MG63 (cell line): ENCODE measurements at regions not wholly inside any gene's neighbourhood (a gene's known extent, or its start where the extent isn't known, plus 50 kb on each side); places are given as distances from the start of the nearest gene placed in this dataset.

Experiments used
- DNase-seq: peaks from one replicate; pipeline ENCODE4 v3.0.0-alpha.2; 2020
- H3K27me3 ChIP-seq: fragments of 250-450 bp; sonication (Bioruptor Pico); 2 replicates; pipeline ENCODE4 v1.5.1; 2020; ENCODE audit warnings: mild to moderate bottlenecking, moderate library complexity
- H3K36me3 ChIP-seq: fragments of 250-450 bp; sonication (Bioruptor Pico); 2 replicates; pipeline ENCODE4 v1.5.1; 2020; ENCODE audit warnings: mild to moderate bottlenecking, moderate library complexity
- H3K4me3 ChIP-seq: fragments of 250-450 bp; sonication (Bioruptor Pico); 2 replicates; pipeline ENCODE4 v1.5.1; 2020; ENCODE audit warnings: mild to moderate bottlenecking, moderate library complexity
- H3K9me3 ChIP-seq: fragments of 250-450 bp; sonication (Bioruptor Pico); 2 replicates; pipeline ENCODE4 v1.5.1; 2020; ENCODE audit warnings: mild to moderate bottlenecking, moderate library complexity

DNA sequence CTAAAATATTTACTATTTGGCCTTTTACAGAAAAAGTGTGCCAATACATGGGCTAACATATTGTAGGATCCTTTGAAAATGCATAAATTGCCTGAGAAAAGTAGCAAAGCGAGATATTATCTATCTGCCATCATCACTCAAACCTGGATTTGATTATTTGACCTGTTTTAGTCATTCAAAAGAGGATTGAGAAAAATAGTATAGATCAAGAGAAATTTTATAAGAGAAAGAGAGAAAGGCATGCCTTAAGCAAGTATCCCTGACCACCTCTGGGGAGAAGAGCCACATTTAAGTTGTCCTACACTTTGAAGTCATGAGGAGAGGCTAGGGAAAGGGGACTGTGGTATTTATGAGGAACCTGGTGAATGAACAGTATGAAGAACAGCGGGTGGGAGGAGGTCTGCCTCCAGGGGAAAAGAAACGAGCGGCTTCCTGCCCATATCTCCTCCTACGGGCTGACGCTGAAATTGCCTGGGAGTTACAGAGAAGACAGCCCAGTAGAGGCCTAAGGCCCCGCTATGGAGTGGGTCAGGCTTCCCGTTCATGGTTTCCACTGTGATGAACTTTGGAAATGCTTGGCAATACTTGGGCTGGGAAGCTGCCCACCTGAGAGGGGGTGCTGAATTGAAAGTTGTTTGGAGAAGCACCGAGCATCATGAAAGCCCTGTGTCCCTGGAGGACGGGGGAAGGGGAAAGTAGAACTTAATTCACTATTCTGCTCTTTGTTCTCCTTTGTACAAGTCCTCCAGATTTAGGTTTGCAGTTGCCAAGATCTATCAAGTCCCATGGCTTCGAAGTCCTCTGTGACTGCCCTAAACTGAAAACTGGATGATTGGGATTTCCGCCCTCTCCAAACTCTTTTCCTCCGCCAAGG lies 106.9 kb upstream of the ACSL4 start:
- peak; percentile 69 for DNase-seq
- H3K27me3 ChIP-seq: no peaks in the 10 kb centered on the region
- no peaks in the 10 kb centered on the region for H3K36me3 ChIP-seq
- H3K4me3 ChIP-seq: no peak overlapping the region
- H3K9me3 ChIP-seq: no peaks in the 10 kb centered on the region

DNA sequence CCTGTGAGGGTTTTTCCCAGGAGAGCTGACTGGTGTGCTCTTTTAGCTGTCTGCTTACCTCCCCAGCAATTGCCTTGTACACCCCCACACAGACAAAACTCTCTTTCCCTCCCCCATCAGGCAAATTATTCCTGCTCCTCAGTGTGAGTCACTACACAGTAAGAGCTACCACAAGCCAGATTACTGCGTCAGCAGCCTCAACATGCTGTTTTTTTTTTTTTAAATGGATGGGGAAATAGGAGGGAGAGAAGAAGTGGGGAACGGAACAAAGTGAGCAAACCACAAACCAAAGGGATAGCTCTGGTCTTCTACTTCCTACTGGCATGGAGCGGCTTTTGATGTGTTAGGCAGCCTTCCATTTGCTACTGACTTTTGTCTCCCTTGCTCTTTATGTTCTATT lies 107.5 kb upstream of the ACSL4 start:
- Histone ChIP-seq H3K36me3 (no peaks in the 10 kb centered on the region), H3K4me3 (no peak overlapping the region), H3K27me3 (no peaks in the 10 kb centered on the region), H3K9me3 (no peaks in the 10 kb centered on the region)
- DNase-seq: peak; percentile 73

DNA sequence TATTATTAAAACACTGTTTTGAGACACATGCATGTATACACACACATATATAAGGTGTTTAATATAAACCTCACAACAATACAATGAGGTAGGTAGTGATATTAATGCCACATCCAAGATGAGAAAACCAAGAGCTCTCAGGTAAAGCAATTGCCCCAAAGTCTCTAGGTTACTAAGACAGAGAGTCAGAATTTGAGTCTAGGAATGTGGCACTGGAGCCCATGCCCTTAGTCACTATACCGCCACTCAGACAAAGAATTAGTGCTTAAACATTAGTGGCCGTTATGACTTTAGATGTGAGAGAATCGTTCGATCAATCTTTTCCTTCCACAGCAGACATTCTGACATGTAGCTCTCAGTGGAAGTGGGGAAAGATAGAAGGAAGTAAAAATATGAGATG lies 108.2 kb upstream of the ACSL4 start:
- H3K27me3 ChIP-seq: no peaks in the 10 kb centered on the region
- no peak for DNase-seq
- no peaks in the 10 kb centered on the region for H3K36me3 ChIP-seq
- H3K4me3 ChIP-seq: no peak overlapping the region
- H3K9me3 ChIP-seq: no peaks in the 10 kb centered on the region

DNA sequence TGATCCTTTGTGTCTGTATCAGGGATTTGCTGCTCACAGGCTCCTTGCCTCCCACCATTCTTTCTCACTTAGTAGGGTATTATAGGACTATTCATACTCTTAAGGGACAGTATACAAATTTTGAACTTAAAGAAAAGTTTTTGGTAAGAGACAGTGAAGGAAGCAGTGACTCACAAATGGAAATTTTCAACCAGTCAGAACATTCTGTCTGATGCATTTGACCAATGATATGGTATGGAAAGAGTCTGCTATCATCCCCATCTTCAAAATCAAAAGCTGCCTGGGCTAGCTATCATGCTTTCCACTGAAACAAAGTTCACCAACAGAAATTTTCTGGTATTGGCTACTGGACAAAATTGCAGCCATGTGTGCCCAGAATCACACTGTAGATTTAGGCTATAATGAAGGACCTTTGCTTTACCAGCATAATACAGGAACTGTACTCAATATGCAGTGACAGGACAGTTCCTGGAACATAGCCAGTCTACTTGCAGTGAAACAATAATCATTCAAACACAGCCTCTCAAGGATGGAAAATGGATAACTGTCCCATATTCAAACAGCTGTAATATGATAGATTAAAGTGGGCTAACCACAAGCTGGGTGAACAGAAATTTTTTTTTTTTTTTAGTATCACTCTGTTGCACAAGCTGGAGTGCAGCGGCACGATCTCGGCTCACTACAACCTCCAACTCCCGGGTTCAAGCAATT lies 109.0 kb upstream of the ACSL4 start:
- Histone ChIP-seq H3K9me3 (no peaks in the 10 kb centered on the region), H3K4me3 (no peak overlapping the region), H3K27me3 (no peaks in the 10 kb centered on the region), H3K36me3 (no peaks in the 10 kb centered on the region)
- no peak for DNase-seq

DNA sequence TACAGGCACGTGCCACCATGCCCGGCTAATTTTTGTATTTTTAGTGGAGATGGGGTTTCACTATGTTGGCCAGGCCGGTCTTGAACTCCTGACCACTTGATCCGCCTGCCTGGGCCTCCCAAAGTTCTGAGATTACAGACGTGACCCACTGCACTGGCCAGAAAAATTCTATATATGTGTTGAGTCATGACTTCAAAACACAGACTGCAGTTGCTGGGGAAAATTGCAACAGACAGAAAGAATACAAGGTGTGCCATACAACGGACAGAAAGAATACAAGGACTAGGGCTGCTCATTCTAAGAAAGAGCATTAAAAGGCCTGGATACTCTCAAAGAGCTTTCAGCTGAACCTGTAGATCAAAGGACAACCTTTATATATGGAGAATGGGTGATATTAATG lies 109.6 kb upstream of the ACSL4 start:
- H3K27me3 ChIP-seq: no peaks in the 10 kb centered on the region
- DNase-seq: no peak
- H3K36me3 ChIP-seq: no peaks in the 10 kb centered on the region
- no peaks in the 10 kb centered on the region for H3K9me3 ChIP-seq
- H3K4me3 ChIP-seq: no peak overlapping the region

DNA sequence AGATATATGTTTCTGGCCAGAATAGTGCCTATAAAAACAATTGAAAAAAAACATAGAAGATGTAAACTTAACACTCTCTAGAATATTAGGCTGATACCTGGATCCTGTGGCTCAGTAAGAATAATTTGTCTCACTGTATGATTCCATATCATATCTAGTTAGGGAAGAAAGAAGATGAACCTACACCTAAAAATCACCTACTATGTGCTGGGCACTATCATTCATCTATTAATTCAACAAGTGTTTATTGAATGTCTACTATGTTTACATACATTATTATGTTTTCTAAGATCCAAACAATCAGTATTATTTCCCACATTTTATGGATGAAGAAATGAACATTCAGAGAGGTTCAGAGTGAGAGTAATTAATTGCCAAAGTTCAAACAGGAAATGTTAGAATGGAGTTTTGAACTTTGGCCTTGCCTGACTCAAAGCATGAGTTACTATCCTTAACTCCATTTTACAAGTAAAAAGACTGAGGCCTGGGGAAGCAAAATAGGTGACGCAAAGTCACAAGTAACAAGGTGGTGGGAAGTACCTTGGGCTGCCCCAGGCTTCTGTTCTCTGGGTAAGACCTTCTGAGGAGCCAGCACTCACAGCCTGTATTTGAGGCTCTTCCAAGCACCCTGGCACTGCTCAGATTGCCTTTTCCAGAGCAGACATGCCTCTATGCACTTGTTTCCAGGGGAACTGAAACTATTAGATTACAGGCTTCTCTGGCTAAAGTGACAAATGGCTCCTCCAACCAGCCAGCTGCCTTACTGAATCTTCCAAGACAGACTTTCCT lies 111.1 kb upstream of the ACSL4 start:
- H3K36me3 ChIP-seq: no peaks in the 10 kb centered on the region
- no peak overlapping the region for H3K4me3 ChIP-seq
- no peaks in the 10 kb centered on the region for H3K9me3 ChIP-seq
- DNase-seq: peak; percentile 21
- H3K27me3 ChIP-seq: no peaks in the 10 kb centered on the region

DNA sequence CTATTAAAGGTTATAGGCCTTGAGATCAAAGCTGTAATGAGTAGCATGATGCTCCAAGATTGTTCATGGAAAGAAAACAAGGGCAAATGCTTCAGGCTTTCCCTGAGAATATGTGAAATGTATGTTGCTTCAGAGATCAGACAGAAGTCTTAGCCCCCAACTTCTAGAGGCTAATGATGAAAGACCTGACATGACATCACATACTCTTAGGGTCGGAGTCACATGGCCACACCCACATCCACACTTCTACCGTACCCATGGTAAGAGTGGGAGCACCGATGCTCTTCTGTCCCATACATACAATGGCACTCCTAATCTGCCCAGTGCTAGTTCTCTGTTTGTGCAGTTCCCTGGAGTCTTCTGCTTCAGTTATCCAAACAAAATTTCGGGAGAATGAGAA lies 111.9 kb upstream of the ACSL4 start:
- no peaks in the 10 kb centered on the region for H3K27me3 ChIP-seq
- H3K9me3 ChIP-seq: no peaks in the 10 kb centered on the region
- DNase-seq: no peak
- no peaks in the 10 kb centered on the region for H3K36me3 ChIP-seq
- no peak overlapping the region for H3K4me3 ChIP-seq

DNA sequence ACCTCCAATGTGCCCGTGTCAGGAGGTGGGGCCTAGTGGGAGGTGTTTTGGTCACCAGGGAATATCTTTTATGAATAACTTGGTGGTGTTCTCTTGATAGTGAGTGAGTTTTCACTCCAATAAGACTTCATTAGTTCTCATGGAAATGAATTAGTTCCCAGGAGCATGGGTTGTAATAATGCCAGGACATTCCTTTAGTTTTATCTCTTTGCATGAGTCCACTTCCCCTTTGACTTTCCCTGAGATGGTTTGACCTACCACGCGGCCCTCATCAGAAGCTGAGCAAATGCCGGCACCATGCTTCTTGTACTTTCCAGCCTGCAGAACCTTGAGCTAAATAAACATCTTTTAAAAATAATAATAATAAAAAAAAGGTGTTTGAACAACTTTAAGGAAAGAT lies 112.9 kb upstream of the ACSL4 start:
- no peak overlapping the region for H3K4me3 ChIP-seq

DNA sequence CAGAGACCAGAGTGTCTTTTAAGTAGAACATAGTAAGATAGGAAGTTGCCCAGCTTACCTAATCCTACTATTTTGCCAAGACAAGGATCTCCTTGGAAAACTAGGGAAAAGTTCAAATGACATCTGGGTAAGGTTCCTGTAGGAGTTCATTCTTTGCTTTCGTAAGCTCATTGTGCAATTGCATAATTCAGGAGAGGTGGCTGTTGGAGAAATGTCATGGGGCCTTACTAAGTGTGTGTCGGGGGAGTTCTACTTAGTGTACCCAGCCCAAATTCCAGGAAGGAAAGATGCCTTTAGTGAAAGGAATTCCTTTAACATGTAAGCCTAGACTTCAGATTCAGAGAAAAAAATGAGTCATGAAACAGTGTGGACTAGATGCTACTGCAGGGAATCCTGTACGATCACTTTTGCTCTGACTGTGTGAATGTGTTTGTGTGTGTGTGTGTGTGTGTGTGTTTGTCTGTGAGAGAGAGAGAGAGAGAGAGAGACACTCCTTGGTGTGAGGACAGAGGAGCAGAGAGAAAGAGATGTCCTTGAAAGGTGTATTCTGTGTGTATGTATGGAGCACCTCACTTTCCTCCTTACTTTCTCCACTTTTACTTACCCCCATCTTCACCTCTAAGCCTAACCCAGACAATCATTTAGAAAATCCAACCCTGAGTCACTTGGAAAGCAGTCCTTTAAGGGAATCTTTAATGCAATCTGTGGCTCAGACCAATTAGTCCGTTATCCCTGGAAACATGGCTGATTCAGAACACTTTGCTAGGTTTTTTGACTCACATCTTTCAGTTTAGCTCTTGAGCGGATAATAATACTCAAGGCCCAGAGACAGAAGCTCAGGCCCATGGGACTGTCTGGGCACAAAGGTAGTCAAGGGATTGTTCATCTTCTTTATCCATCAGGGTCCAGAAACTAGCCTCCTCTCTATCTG lies 114.5 kb upstream of the ACSL4 start:
- no peaks in the 10 kb centered on the region for H3K9me3 ChIP-seq
- no peaks in the 10 kb centered on the region for H3K36me3 ChIP-seq
- DNase-seq: peak; percentile 22
- H3K4me3 ChIP-seq: no peak overlapping the region
- H3K27me3 ChIP-seq: no peaks in the 10 kb centered on the region

More for the DNA sequence above, 112.9 kb upstream of the ACSL4 start:
- no peaks in the 10 kb centered on the region for H3K27me3 ChIP-seq
- no peaks in the 10 kb centered on the region for H3K36me3 ChIP-seq
- DNase-seq: no peak
- H3K9me3 ChIP-seq: no peaks in the 10 kb centered on the region

DNA sequence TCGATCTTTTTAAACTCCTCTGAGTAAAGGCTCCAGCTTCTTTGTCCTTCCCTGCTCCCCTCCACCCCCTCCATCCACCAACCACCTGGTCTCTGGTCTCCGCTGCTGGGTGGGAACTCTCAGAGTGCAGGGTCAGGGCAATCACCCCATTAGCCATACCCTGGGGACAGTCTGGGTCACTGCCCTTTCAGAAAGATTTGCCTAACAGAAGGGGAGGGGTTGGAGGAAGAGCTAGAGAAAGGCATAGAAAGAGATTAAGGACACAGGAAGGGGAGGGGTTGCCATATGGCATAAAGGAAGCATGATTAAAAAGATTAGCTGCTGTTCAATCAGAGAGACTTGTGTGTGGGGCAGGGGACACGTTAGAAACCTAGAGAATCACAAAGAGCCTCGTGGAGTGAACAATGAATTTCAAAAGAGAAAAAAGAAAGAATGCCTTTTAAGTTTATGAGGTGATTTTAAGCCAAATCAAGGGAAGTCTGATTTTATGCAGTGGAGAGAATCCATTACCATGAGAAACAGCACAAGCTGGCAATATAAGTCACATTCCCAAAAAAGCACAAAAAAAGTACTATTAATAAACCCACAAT lies 115.5 kb upstream of the ACSL4 start:
- H3K4me3 ChIP-seq: no peak overlapping the region
- no peaks in the 10 kb centered on the region for H3K36me3 ChIP-seq
- H3K27me3 ChIP-seq: no peaks in the 10 kb centered on the region
- H3K9me3 ChIP-seq: no peaks in the 10 kb centered on the region
- no peak for DNase-seq

DNA sequence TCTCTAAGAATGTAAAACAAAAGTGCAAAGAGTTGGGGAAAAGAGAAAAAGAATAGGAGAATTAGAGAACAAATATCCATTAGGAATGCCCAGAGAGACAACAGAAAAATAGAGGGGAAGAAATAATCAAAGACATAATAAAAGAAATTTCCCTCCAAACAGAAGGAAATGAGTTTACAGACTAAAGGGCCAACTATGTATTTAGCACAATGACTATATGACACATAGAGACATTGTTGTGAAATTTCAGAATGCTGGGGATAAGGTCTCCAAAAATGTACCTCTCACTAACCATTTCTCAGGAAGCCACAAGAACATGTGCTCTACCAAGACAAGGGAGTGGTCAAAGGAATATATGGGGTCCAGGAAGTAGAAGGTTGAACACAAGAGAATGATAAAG lies 121.0 kb upstream of the ACSL4 start:
- no peak overlapping the region for H3K4me3 ChIP-seq
- no peak for DNase-seq
- no peaks in the 10 kb centered on the region for H3K36me3 ChIP-seq
- H3K27me3 ChIP-seq: no peaks in the 10 kb centered on the region
- H3K9me3 ChIP-seq: no peaks in the 10 kb centered on the region

DNA sequence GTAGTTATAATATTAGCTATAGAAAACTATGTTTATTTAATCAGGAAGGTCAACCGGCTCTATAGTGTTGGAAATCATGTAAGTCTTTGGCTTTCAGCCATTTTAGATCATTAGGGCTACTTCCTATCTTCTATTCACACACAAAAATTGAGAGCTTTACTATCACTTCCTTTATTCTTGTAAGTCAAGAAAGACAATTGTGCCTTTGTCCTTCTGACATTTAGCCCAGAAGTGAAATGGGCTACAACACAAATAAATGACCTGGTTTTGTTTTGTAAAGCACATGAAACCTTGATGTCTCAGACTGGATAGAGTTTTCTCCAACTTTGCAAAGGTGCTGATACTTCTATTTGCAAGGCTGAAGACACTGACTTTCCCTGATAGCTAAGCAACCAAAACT lies 122.4 kb upstream of the ACSL4 start:
- no peak for DNase-seq
- no peaks in the 10 kb centered on the region for H3K9me3 ChIP-seq
- H3K4me3 ChIP-seq: no peak overlapping the region
- H3K36me3 ChIP-seq: no peaks in the 10 kb centered on the region
- H3K27me3 ChIP-seq: no peaks in the 10 kb centered on the region

DNA sequence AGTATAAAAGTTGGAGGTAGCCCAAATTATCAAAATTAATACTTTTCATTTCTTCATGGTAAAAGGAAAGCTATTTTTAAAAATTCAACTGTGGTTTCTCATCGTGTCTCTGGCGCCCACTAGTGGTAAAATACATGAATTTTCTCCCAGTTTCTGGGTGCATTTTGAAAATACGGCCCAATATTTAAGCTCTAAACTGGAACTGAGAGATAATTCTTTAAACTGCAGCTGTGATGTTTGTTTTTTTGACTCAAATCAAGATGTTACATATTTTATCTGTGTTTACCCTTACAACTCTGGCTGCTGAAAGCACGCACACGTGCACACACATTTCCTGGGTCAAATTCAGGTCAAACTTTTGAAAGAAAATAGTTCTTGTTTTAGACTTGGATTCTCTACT lies 123.9 kb upstream of the ACSL4 start:
- no peaks in the 10 kb centered on the region for H3K9me3 ChIP-seq
- no peak overlapping the region for H3K4me3 ChIP-seq
- no peak for DNase-seq
- H3K36me3 ChIP-seq: no peaks in the 10 kb centered on the region
- H3K27me3 ChIP-seq: no peaks in the 10 kb centered on the region

DNA sequence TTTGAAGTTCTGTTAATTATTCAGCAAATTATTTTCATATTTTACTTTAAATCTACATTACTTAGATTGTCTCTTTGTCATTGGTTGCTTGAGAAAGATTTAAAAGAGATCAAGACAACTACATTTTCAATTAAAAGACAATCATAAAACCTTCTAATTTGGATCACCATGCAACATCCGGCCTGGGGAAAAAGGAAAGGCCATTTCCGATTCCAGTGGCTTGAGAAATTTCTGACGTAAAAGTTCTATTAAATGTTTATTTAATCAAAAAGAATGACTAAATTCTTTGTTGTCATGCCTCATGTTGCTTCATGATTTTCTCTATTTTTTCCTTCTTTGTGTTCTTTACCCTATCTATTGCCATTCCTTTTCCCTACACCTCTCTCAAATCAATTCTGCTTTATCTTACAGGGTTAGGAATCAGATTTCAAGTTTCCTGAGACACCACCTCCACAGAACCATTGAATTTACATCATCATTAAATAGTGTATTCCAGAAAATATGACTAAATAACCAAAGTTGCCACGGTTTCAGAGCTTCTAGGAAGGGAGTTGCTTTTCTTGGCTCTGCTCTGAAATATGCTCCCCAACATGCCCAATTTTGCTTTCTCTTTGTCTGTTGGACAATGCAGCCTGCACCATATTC lies 124.6 kb upstream of the ACSL4 start:
- Histone ChIP-seq H3K9me3 (no peaks in the 10 kb centered on the region), H3K36me3 (no peaks in the 10 kb centered on the region), H3K4me3 (no peak overlapping the region), H3K27me3 (no peaks in the 10 kb centered on the region)
- DNase-seq: no peak

DNA sequence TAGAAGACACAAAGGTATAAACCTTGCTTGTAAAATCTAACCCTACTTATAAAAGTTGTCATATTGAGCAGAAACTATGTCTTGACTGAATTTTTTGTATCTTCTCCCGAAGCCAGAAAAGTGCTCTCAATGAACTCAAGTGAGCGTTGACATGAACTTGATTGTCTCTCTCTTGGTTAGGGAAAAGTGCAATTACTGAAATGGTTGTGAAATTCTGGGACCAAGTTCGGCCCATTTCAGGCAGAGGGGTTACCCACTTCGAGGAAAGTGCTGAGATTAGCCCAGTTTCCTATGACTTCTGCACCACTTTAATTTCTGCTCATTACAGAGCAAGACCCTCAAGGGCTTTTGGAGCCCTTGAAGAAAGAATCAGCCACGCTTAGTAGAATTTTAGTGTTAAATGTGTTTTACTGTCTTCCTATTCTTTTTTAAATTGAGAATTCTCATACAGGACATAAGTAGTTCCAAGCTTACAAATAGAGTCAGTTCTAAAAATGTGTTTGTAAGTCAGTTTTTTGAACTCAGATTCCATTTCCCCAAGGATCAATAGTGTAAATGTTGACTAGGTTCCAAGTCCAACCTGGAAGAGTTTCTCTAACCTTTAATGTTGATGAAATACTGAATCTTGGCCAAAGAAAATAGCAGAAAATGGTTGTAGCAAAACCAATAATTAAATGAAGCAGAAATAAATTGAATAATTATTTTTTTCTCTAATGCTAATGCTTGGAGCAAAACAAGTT lies 125.7 kb upstream of the ACSL4 start:
- no peak for DNase-seq
- no peaks in the 10 kb centered on the region for H3K36me3 ChIP-seq
- H3K27me3 ChIP-seq: no peaks in the 10 kb centered on the region
- no peak overlapping the region for H3K4me3 ChIP-seq
- H3K9me3 ChIP-seq: no peaks in the 10 kb centered on the region
